DMS53 (cell line): ENCODE measurements at regions not wholly inside any gene's neighbourhood (a gene's known extent, or its start where the extent isn't known, plus 50 kb on each side); places are given as distances from the start of the nearest gene placed in this dataset.
"Not testable (repeated sequence)": the region's sequence is repeated elsewhere in the genome, so short reads cannot be mapped to it uniquely, and the experiment has no call there.

Experiments
- DNase-seq: peaks from one replicate; lab custom pipeline; 2025; lab: John Stamatoyannopoulos, UW

DNA sequence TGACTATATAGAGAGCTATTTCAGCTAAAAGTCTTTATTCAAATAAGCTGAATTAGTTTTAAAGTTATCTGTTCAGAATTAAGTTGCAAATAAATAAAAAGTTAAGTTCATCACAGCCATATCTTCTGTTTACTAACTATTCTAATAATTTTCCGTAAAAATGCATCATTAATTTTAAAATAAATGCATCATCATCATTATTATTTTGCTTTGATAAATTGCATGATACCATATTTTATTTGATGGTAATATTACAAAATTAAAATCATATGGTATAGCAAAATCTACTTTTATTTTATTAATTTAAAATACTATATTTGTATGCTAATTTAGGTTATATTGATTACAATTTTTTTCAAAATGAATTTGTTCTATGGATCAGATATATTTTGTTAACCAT lies 357.3 kb upstream of the NDST4 start:
- DNase-seq = no peak

GRCh38 chr4:115459301-115459700 lies 345.9 kb upstream of the NDST4 start:
- DNase-seq = not testable (repeated sequence)

DNA sequence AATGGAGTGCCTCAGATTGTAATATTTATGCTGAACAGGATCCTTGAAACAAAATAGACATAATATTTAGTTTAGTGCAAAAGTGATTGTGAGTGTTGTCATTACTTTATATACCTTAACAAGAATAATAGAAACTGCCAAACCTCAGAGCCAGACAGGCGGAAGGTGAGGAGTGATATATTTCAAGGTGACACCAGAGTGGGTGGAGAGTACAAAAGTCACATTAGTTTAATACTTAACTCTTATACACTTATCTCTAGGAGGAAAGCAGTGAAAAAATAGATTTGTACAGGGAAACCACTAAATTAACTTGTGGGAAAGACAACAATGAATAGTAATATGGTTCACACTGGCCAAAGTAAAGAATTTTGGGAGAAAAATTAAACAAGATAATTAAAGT lies 342.8 kb upstream of the NDST4 start:
- no peak for DNase-seq

DNA sequence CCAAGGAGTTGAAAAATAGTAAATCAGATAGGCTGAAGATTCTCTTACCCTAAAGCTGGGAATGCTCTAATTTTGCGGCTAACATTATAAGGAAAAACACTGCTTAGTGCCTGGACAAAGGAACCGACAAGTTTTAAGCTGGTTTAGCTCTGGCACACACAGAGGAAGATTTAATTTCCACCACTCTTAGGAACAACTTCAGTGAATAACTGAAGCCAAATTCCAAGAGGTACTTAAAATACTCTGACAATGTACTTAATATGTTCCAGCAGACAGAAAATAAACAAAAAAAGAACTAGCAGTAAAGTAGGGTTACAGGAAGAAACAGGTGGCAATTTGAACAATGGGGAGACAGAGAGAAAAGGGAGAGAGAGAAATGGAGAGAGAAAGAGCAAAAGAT lies 340.8 kb upstream of the NDST4 start:
- no peak for DNase-seq

DNA sequence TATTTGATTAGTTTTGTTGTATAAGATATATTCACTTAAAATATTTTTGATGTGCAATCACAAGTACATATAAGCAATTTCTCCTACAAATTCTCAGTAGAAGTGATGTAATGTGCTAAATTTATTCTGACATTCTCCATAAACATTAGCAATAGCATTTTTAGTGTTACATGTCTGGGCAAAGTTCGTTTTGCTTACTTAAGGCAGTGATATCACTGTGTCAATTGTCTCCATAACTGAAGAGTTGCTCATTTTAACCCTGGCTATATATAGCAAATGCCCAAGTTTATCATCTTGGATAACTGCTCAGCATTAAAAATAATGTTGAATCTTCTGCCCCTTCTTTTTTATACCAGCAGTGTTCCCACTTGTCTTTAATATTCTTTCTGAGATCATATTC lies 340.0 kb upstream of the NDST4 start:
- DNase-seq = peak; percentile 1

- DNase-seq = not testable (repeated sequence)
Observed at GRCh38 chr4:115452229-115452628, 338.8 kb upstream of the NDST4 start.

DNA sequence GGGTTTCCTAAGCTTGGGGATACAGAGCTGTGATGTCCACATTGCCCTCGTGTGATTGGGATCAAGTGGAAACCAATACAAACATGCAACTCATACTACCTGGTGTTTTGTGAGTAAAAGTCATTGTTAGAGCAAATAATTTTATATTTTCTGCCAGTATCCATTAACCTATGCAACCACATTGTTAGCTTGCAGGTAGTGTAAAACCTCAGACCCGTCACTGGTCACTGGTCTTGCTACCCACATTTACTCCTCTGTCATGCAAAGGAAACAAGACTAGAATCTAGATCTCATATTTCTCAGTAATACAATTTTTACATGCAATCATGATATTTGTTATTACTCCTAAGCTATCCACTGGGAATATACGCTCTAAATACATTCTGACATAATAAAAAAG lies 324.3 kb upstream of the NDST4 start:
- DNase-seq = no peak

DNA sequence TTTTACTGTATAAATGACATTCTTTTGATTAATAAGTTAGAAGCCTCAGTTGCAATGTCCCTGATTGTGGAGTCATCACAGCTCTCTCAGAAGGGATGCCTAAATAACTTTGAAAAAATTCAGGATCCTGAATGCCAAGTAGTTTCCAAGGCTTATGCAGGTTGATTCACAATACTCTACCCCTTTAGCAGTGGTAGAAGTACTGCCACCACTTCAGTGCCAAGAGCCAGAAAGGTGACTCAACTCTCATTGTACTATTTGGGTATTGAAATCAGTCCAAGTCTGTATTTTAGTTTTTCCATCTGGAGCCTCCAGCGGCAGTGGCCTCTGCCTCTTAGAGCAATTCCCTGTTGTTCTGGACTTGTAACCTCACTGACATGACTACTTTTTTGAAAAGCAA lies 320.1 kb upstream of the NDST4 start:
- DNase-seq = peak; percentile 20

DNA sequence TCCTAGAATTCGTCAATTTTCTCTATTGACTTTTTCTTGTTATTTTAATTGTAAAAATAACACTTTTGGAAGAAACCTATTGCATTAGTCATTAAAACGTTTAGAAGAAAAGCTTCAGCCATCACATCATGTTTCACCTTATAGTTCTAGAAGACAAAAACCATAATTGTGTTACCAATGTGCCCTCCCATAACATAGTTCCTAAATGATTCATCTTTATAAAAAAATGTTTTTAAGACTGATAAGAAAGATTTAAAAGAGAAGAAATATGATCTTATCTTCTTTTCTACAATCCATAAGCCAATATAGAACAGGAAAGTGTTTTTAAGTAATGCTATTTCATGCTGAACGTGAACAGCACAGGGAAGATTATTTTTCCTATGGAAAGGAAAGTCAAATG lies 316.6 kb upstream of the NDST4 start:
- DNase-seq = no peak

DNA sequence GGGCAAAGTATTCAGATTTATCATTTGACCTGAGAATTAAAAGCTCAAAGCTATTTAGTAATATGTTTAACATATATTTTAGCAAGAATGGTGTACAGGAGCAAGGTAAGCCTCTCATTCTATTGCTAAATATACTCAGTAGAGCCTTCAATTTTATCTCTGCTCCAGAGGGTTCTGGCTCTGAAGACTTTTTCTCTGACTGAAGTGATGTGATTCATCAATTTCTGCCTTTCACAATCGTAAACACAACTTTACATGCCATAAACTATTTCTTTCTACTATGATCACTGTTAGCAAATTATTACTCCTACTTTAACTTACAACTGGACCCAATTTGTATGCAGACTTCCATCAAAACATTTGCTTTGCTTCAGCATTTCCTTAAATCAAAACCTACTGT lies 315.0 kb upstream of the NDST4 start:
- no peak for DNase-seq

GRCh38 chr4:115424852-115425251 lies 311.4 kb upstream of the NDST4 start:
- DNase-seq = peak; percentile 6

GRCh38 chr4:115418635-115419396 lies 305.4 kb upstream of the NDST4 start:
- DNase-seq = no peak

DNA sequence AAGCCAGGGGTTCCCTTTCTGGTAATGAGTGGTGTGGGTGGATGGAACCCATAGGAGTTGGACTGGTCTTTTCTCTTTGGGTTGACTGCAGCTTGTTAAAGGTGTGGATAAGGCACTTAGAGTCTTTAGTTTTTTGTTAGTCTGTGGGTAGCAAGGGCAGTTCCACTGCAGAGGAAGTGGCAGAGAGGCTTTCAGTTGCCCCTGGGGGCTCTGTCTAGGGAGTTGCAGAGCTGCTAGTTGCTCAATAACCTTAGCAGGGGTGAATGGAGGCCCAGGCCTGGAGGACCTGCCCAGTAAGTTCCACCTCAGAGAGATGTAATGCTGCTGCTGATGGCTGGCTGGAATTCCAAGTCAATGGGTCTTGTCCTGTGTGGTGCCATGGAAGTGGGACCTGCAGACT lies 282.6 kb upstream of the NDST4 start:
- no peak for DNase-seq

GRCh38 chr4:115376866-115377265 lies 263.4 kb upstream of the NDST4 start:
- DNase-seq = no peak

DNA sequence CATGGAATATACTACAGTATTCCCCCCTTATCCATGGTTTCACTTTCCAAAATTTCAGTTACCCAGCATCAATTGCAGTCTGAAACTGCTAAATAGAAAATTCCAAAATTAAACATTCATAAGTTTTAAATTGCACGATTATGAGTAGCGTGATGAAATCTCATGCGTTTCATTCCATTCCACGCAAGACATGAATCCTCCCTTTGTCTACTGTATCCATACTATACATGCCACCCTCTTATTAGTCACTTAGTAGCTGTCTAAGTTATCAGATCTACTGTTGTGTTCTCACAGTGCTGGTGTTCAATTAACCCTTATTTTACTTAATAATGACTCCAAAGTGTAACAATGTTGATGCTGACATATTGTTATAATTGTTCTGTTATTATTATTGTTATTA lies 261.2 kb upstream of the NDST4 start:
- no peak for DNase-seq

GRCh38 chr4:115370490-115370889 lies 257.1 kb upstream of the NDST4 start:
- no peak for DNase-seq

DNA sequence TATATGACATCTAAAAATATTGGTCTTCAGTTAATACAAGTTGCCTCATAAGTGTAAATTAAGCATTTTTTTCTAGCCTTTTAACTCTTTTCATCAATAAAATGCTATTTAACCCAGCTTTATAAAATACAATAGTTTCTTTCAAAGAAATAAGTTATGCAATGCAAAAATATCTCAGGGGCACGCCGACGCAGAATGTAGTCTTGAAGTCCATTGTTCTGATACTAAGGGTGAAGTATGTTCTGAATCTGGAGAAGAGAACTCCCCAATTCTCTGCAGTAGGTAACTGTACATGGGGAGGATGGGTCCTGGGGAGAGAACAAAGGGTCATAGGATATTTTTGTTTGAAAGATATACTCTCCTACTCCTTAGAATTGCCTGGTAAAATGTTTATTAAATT lies 256.6 kb upstream of the NDST4 start:
- DNase-seq = no peak

- DNase-seq = no peak
Observed at GRCh38 chr4:115366390-115366789, 253.0 kb upstream of the NDST4 start.

DNA sequence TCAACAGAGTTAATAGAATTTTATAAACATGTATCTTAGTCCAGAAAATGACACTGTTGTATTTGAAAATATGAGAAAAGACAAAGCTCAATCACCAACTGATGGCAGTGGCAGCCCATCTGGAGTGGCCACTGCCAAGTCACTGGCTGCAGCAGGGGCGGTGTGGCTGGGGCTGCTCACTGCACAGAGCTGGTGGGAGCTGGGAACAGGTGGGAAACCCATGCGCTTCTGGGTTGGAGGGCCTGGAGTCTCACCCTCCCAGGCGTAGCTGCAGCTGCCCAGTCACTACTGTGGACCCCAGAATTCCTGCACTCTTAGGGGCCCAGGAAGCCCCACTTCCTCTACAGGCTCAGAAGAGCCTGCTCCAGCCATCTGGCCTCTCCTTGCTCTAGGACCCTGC lies 251.8 kb upstream of the NDST4 start:
- no peak for DNase-seq

DNA sequence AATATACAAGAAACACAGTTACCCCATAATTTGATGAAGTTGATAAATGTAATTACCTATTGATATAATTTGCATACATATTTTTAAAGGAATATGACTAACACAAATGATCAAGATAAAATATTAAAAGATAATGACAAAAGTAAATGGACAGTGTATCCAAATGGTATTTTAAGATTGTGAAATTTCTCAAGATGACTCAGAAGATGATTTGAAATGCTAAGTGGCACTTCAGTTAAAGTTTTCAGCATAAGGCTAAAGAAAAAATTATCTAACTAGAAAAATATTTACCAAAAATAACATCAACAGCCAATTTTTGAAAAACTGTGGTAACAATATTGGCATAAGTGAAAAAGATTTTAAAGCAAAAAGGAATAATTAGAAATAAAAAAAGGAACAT lies 248.4 kb upstream of the NDST4 start:
- no peak for DNase-seq

- DNase-seq = no peak
Observed at GRCh38 chr4:115360431-115360830, 247.0 kb upstream of the NDST4 start.

- DNase-seq = no peak
Observed at GRCh38 chr4:115357776-115358175, 244.4 kb upstream of the NDST4 start.

DNA sequence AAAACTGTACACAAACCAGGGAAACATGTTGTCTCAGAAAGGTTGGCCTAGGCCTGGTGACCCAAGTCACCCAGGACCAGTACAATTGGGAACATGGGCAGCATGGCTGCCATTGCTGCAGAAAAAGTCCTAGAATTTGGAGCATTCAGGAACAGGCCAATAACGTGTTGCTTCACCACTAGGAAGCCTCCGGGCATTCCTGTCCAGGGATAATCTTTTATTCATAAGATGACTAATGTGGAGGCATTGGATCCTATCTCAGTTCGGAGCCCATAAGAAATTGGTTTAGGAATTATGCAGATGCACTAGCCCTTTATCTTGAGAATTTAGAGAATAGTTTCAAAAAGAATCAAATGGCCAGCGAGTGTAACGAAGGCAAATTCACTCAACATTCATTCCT lies 242.8 kb upstream of the NDST4 start:
- no peak for DNase-seq

- no peak for DNase-seq
Observed at GRCh38 chr4:115355329-115355728, 241.9 kb upstream of the NDST4 start.
